SW 1271 (cell line): ENCODE measurements at regions not wholly inside any gene's neighbourhood (a gene's known extent, or its start where the extent isn't known, plus 50 kb on each side); places are given as distances from the start of the nearest gene placed in this dataset.
"Not testable (repeated sequence)": the region's sequence is repeated elsewhere in the genome, so short reads cannot be mapped to it uniquely, and the experiment has no call there.

Experiments used
- DNase-seq, 2 experiments: peaks; one replicate each; lab custom pipeline; 2025; lab: John Stamatoyannopoulos, UW

DNA sequence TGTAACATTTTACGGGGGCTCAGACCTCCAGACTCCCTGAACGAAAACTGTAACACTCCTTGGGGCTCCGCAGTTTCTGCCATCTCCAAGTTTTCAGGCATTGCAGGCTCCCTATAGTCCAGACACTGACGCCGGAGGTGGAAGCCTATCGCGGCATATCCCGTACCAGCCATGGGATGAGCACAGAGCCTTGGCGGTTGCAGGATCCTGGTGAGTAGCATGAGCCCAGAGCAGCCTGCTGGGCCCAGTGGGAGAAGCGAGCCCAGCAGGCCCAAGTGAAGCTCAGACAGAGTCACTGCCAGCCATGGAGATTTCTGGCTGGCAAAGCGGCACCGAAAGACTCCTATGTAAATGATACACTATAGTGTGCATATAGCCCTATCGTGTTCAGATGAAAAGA, 446.8 kb downstream of the COL11A1 start:
- no peak for DNase-seq

- not testable (repeated sequence) for DNase-seq
Measured at GRCh38 chr1:102659876-102660483, 448.3 kb downstream of the COL11A1 start.

DNA sequence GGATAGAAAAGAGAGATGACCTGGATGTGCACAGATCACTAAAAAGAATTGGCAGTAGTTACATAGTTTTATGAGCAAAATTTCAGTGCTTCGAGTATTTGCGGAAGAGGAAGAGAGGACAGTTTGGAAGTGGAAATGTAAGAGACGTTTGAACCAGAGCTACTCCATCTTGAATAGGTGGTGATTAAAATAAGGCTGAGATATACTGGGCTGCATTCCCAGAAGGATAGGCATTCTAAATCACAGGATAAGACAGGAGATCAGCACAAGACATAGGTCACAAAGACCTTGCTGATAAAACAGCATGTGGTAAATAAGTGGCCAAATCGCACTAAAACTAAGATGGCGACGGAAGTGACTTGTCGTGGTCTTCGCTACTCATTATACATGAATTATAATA, 453.3 kb downstream of the COL11A1 start:
- DNase-seq: no peak

DNA sequence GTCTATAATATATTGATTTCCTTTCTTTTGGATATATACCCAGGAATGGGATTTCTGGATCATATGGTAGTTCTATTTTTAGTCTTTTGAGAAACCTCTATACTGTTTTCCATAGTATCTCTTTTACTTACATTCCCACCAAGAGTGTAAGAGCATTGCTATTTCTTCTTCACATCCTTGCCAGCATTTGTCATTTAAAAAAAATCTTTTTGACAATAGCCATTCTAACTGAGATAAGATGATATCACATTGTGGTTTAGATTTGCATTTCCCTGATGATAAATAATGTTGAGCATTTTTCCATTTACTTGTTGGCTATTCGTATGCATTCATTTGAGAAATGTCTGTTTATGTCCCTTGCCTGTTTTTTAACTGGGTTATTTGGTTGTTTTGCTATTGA, 467.4 kb downstream of the COL11A1 start:
- no peak for DNase-seq

DNA sequence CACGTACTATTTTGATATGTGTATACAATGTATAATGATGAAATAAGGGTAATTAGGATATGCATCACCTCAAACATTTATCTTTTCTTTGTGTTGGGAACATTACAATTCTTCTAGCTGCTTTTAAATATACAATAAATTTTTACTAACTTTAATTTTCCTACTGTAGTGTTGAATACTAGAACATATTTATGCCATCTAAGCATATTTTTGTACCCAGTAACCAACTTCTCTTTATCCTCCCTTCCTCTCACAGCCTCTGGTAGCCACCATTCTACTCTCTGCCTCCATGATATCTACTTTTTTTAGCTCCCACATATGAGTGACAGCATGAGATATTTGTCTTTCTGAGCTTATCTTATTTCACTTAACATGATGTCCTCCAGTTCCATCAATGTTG, 468.0 kb downstream of the COL11A1 start:
- no peak for DNase-seq

GRCh38 chr1:102631691-102632090, 476.6 kb downstream of the COL11A1 start:
- no peak for DNase-seq

- DNase-seq: no peak
Measured at GRCh38 chr1:102630041-102630440, 478.3 kb downstream of the COL11A1 start.

DNA sequence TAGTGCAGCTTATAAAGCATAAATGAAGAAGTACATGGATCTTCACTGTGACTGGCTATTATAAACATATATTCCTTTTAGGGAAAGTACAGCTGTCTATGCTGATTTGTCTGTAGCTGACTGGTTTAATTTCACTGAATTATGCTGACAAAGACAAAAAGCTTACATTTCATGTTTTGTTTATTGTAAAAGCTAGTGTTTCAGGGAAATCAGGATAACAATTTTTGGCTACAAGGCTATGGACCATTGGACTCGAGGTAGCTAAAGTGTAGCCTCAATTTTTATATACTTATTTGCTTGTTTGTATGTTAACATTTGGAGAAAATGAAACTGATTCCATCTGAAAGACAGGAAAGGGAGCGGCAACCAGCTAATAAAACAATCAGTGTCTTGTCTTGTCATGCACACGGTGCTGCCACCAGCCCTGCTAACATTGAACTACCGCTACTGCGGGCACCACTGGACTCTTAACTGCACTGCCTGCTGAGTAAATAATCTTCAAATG, 480.2 kb downstream of the COL11A1 start:
- DNase-seq: no peak

- DNase-seq: no peak
Measured at GRCh38 chr1:102627145-102627544, 481.2 kb downstream of the COL11A1 start.

DNA sequence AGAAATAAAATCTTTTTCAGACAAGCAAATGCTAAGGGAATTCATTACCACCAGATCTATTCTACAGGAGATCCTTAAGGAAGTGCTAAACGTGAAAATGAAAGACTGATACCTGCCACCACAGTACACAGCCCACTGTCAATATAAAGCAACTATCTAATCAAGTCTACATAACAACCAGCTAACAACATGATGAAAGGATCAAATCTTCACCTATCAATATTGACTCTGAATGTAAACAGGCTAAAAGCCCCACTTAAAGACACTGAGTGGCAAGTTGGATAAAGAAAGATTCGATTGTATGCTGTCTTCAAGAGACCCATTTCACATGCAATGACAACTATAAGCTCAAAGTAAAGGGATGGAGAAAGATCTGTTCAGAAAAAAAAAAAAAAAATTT, 492.4 kb downstream of the COL11A1 start:
- DNase-seq: no peak

DNA sequence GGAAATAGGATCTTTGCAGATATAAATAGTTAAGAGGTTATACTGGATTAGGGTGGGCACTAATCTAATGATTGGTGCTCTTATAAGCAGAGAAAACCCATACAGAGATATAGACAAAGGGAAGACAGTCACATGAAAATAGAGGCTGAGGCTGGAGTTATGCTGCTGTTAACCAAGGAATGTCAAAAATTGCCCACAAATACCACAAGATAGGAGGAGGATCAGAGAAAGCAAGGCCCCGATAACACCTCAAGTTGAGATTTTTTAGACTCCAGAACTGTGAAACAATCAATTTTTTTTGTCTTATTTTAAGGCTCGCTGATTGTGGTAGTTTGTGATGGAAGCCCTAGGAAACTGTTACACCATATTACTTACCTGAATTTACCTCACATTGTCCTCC, 513.2 kb downstream of the COL11A1 start:
- no peak for DNase-seq

DNA sequence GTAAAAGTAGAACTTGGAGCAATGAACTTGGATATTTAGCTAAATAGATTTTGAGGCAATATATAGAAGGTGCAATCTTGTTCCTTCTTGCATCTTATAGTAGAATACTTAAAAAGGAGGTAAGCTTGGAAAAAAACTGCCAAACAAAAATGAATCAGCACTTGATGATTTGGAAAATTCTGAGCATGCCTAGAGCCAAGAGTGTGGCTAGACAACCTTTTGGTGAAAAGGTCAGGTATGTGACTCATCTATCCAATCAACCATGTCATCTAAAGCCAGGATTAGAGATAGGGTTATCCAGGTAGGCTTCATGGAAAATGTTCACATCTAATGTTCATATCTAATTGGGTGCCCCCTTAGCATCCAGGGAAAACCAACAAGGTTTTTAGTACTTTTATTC, 515.0 kb downstream of the COL11A1 start:
- no peak for DNase-seq

DNA sequence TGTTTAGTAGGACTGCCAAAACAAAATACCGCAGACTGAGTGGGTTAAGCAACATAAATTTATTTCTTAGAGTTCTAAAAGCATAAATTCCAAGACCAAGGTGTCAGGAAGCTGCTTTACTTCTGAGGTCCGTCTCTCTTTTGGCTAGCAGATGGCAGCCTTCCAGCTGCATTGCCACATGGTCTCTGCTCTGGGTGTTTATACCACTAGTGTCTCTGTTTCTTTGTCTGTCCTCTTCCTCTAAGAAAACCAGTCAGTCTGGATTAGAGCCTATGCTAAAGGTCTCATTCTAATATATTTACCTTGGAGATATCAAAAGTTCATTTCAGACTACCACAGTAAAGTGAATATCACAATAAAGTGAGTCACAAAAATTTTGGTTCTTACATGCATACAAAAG, 519.8 kb downstream of the COL11A1 start:
- DNase-seq: no peak

- DNase-seq: no peak
Measured at GRCh38 chr1:102586022-102586421, 522.3 kb downstream of the COL11A1 start.

DNA sequence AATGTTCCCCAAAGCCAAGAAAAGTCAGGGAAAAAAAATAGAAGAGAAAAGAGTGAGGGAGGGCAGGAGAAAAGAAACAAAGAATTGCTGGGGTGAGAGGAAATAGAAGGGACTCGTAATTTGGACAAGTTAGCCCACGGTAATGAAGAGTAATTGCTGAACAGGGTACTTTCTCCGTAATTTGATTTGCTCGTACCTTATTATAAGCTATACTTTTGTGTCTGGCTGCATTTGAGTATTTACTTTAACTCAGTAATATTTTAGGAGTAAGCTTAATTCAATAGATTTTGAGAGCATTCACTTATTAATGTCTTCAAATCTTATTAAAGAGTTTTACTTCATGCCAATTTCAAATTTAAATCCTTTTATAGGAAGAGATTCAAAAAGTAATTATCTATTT, 527.5 kb downstream of the COL11A1 start:
- no peak for DNase-seq

GRCh38 chr1:102578804-102579203, 529.5 kb downstream of the COL11A1 start:
- no peak for DNase-seq

DNA sequence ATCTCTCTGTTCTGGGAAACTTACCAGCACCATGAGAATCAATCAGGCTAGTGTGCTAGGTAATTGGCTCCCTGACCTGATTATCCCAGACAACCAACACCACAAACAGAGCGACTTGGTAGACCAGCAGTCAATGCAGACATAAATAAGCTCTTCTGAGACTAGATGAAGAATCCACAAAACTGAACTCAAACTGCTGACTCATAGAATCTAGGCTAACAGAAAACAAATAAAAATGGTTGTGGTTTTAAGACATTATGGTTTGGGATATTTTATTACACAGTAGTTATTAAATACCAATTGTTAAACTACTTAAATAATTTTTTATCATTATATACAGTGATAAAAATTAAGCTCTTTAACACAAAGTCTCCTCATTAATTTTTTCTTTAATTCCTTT, 535.7 kb downstream of the COL11A1 start:
- no peak for DNase-seq

DNA sequence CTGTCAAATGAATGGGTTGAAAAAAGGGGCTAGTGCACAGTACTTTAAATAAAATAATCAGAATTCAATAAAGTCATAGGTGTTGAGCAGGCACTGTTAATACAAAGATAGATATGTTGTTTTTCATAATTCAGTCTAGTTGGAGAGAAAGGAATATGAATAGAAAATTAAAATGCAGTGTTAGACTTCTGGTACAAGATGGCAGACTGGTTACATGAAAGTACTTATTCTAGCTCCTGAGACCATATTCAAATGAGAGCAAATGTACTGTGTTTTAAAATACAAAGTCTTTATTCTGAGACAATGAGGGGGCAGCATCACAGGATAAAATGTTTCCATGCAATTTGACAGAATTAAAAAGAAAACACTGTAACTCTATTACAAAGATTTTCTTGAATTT, 542.1 kb downstream of the COL11A1 start:
- DNase-seq: no peak

GRCh38 chr1:102562380-102562779, 545.9 kb downstream of the COL11A1 start:
- no peak for DNase-seq

DNA sequence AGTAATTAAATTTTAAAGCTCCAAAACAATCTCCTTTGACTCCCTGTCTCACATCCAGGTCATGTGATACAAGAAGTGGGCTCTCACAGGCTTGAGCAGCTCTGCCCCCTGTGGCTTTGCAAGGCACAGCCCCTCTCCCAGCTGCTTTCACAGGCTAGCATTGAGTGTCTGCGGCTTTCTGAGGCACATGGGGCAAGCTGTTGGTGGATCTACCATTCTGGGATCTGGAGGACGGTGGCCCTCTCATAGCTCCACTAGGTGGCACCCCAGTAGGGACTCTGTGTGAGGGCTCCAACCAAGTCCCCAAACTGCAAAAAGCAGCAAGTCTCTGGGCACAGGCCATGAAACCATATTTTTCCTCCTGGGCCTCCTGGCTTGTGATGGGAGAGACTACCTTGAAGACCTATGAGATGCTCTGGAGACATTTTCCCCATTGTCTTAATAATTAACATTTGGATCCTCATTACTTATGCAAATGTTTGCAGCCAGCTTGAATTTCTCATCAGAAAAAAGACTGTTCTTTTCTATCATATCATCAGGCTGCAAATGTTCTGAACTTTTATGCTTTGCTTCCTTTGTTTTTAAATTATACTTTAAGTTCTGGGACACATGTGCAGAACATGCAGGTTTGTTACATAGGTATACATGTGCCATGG, 554.1 kb upstream of the OLFM3 start:
- peak in 1 of 2 experiments; percentile 1 for DNase-seq

GRCh38 chr1:102546251-102546650, 549.5 kb upstream of the OLFM3 start:
- no peak for DNase-seq

- DNase-seq: no peak
Measured at GRCh38 chr1:102535829-102536505, 539.2 kb upstream of the OLFM3 start.

GRCh38 chr1:102531036-102531435, 534.3 kb upstream of the OLFM3 start:
- no peak for DNase-seq
